Adrenal gland (tissue), 5 donors: ENCODE measurements at regions not wholly inside any gene's neighbourhood (a gene's known extent, or its start where the extent isn't known, plus 50 kb on each side); places are given as distances from the start of the nearest gene placed in this dataset.

Experiments
- POLR2A ChIP-seq, 2 donors: fragments of 450-650 bp; IDR thresholded peaks; one replicate each; pipeline ENCODE4 v1.6.1; 2017; ENCODE audit warnings: antibody characterized with exemption in 2 of 2, mild to moderate bottlenecking in 2 of 2, moderate library complexity in 1 of 2
- TF ChIP-seq, protein P1 (sequence below), 6 experiments: fragments of 450-650 bp in 4 of 6; fragments of 200-600 bp in 2 of 6; sonication (generic) in 1 of 6; IDR thresholded peaks; 1 replicate in 5 of 6; 2 replicates in 1 of 6; pipeline versions ENCODE4 v1.5.1 to v1.8.0; 2016 to 2021; ENCODE audit warnings: antibody characterized with exemption in 6 of 6, mild to moderate bottlenecking in 2 of 6, moderate library complexity in 1 of 6
- donor health status: DM: no; HTN: no; CAD: no.

- TF ChIP-seq POLR2A (IDR thresholded peaks at IDR 0.05): no peak
- TF ChIP-seq, protein P1, sequence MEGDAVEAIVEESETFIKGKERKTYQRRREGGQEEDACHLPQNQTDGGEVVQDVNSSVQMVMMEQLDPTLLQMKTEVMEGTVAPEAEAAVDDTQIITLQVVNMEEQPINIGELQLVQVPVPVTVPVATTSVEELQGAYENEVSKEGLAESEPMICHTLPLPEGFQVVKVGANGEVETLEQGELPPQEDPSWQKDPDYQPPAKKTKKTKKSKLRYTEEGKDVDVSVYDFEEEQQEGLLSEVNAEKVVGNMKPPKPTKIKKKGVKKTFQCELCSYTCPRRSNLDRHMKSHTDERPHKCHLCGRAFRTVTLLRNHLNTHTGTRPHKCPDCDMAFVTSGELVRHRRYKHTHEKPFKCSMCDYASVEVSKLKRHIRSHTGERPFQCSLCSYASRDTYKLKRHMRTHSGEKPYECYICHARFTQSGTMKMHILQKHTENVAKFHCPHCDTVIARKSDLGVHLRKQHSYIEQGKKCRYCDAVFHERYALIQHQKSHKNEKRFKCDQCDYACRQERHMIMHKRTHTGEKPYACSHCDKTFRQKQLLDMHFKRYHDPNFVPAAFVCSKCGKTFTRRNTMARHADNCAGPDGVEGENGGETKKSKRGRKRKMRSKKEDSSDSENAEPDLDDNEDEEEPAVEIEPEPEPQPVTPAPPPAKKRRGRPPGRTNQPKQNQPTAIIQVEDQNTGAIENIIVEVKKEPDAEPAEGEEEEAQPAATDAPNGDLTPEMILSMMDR (IDR thresholded peaks at IDR 0.05): no peak
These were observed 307.1 kb downstream of the OSR1 start for GRCh38 chr2:19051203-19051831.
